GM21529 (cell line): ENCODE measurements at regions not wholly inside any gene's neighbourhood (a gene's known extent, or its start where the extent isn't known, plus 50 kb on each side); places are given as distances from the start of the nearest gene placed in this dataset.

Experiments used
- ATAC-seq: cut with Tn5 transposase; IDR thresholded peaks from one replicate; pipeline ENCODE4 v1.9.1; 2021; ENCODE audit not compliant: unreplicated experiment

GRCh38 chr14:97697772-97698171 lies 900.6 kb downstream of the VRK1 start:
- ATAC-seq = no peak

GRCh38 chr14:97699026-97699425 lies 901.8 kb downstream of the VRK1 start:
- ATAC-seq = no peak

GRCh38 chr14:97703006-97703760 lies 906.0 kb downstream of the VRK1 start:
- no peak for ATAC-seq

- no peak for ATAC-seq
Measured at GRCh38 chr14:97704316-97704885, 907.2 kb downstream of the VRK1 start.

- ATAC-seq = no peak
Measured at GRCh38 chr14:97705107-97705506, 907.9 kb downstream of the VRK1 start.

- no peak for ATAC-seq
Measured at GRCh38 chr14:97705976-97706375, 908.8 kb downstream of the VRK1 start.

GRCh38 chr14:97706819-97707218 lies 909.6 kb downstream of the VRK1 start:
- ATAC-seq = no peak

- ATAC-seq = no peak
Measured at GRCh38 chr14:97707603-97708002, 910.4 kb downstream of the VRK1 start.

GRCh38 chr14:97709552-97709951 lies 912.4 kb downstream of the VRK1 start:
- ATAC-seq = no peak

- ATAC-seq = no peak
Measured at GRCh38 chr14:97710726-97711125, 913.5 kb downstream of the VRK1 start.

GRCh38 chr14:97712471-97712870 lies 915.3 kb downstream of the VRK1 start:
- no peak for ATAC-seq

GRCh38 chr14:97713023-97713422 lies 915.8 kb downstream of the VRK1 start:
- ATAC-seq = no peak

GRCh38 chr14:97718886-97719442 lies 921.8 kb downstream of the VRK1 start:
- no peak for ATAC-seq

GRCh38 chr14:97719931-97720330 lies 922.7 kb downstream of the VRK1 start:
- no peak for ATAC-seq

GRCh38 chr14:97723351-97723750 lies 926.2 kb downstream of the VRK1 start:
- ATAC-seq = no peak

- ATAC-seq = no peak
Measured at GRCh38 chr14:97723819-97724218, 926.6 kb downstream of the VRK1 start.

GRCh38 chr14:97724265-97724731 lies 927.1 kb downstream of the VRK1 start:
- no peak for ATAC-seq

- ATAC-seq = no peak
Measured at GRCh38 chr14:97726676-97727075, 929.5 kb downstream of the VRK1 start.

- ATAC-seq = no peak
Measured at GRCh38 chr14:97730706-97731105, 933.5 kb downstream of the VRK1 start.

- ATAC-seq = no peak
Measured at GRCh38 chr14:97731800-97732199, 934.6 kb downstream of the VRK1 start.

GRCh38 chr14:97747316-97747715 lies 950.1 kb downstream of the VRK1 start:
- no peak for ATAC-seq

GRCh38 chr14:97748616-97749015 lies 951.4 kb downstream of the VRK1 start:
- no peak for ATAC-seq
